Psoas muscle (tissue), 7 donors: ENCODE measurements at regions not wholly inside any gene's neighbourhood (a gene's known extent, or its start where the extent isn't known, plus 50 kb on each side); places are given as distances from the start of the nearest gene placed in this dataset.

Source experiments
- ATAC-seq, 4 donors: fragments of 200-7000 bp; cut with Tn5 transposase; one replicate each; pipeline ENCODE4 v1.9.1; 2020; ENCODE audit warnings: moderate library complexity in 3 of 4, mild to moderate bottlenecking in 2 of 4
- DNase-seq, 2 donors: peaks; one replicate each; pipeline ENCODE4 v3.0.0-alpha.2; 2020
- H3K27ac ChIP-seq: fragments of 200-600 bp; one replicate; pipeline ENCODE4 v1.8.0; 2022
- H3K27me3 ChIP-seq, 3 donors: fragments of 200-600 bp in 1 of 3; one replicate each; pipeline versions ENCODE4 v1.6.1 to v1.8.0; 2013 to 2022; ENCODE audit warnings: low read length in 2 of 3, mild to moderate bottlenecking in 2 of 3, moderate library complexity in 1 of 3; ENCODE audit not compliant: insufficient read depth in 3 of 3
- H3K36me3 ChIP-seq, 2 donors: fragments of 200-600 bp in 1 of 2; one replicate each; pipeline versions ENCODE4 v1.6.1 to v1.8.0; 2013 to 2022; ENCODE audit warnings: low read depth in 1 of 2, mild to moderate bottlenecking in 1 of 2, moderate library complexity in 1 of 2; ENCODE audit not compliant: insufficient read depth in 1 of 2
- H3K4me1 ChIP-seq: fragments of 200-600 bp; one replicate; pipeline ENCODE4 v1.8.0; 2022
- H3K4me3 ChIP-seq: fragments of 200-600 bp; one replicate; pipeline ENCODE4 v1.8.0; 2022; ENCODE audit warnings: mild to moderate bottlenecking
- H3K9me3 ChIP-seq: fragments of 200-600 bp; one replicate; pipeline ENCODE4 v1.8.0; 2022
- WGBS, 3 donors: extraction: QIAGEN DNeasy Blood & Tissue Kit; methylation state at CpG; one replicate each; pipeline versions ENCODE4 v1.1.6 to v1.1.7; 2013; 5-methylcytosine and 5-hydroxymethylcytosine counted together
- intact Hi-C, 2 donors: fragments of 100-400 bp; cut with DNase I; formaldehyde crosslinking; loops; one replicate each; pipeline versions ENCODE4 v1.11.0 to v1.14.2; 2022
- TF ChIP-seq, protein P1 (sequence below): fragments of 200-600 bp; IDR thresholded peaks from one replicate; pipeline ENCODE4 v1.8.0; 2022; ENCODE audit warnings: antibody characterized with exemption
- donor health status: healthy with polysubstance abuse.
- donor health status: DM: no; HTN: no; CAD: no; lungs with moderate emphysema.
- donor health status: Bipolar disorder and iron deficiency.
- donor health status: healthy.
- donor health status: DM: yes; HTN: yes; CAD: no.
- donor health status: DM: no; HTN: no; CAD: no.
- donor health status: DM: yes; HTN: yes; CAD: no.

DNA sequence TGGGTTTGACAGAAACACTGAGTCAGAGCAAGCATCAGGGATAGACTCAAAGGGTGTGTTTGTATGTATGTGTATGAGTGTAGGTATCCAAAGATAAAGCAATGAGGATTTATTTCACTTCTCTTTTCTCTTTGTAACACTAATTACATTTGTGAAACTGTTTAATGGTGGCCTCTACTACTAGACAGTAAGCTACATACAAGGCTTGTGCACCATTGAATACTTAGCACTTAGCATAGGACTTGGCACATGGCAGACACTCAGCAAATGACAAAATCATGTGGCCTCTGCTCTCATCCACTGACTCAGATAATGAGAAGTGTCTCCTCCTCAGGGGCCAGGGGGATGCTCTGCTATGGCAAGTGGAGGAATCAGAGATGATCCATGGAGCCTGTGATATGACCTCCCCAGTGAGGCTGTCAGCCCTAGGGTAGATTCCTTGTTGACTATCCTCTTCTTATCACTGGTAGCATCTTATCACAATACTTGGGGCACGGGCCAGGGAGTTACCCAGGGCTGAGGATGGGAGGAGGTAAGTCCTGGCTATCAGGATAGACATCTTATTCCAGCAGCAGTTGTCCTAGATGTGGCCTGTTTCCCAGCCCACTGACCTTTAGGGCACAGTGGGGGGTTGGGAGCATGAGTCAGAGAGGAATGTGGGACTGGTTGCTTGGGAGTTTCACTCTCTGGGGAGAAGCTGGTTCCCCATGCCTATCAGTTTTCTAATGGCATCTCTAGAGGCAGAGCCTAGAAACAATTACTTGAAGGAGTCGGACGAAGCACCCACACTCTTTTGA is 71.2 kb upstream of the HOXC13 start:
- TF ChIP-seq, protein P1, sequence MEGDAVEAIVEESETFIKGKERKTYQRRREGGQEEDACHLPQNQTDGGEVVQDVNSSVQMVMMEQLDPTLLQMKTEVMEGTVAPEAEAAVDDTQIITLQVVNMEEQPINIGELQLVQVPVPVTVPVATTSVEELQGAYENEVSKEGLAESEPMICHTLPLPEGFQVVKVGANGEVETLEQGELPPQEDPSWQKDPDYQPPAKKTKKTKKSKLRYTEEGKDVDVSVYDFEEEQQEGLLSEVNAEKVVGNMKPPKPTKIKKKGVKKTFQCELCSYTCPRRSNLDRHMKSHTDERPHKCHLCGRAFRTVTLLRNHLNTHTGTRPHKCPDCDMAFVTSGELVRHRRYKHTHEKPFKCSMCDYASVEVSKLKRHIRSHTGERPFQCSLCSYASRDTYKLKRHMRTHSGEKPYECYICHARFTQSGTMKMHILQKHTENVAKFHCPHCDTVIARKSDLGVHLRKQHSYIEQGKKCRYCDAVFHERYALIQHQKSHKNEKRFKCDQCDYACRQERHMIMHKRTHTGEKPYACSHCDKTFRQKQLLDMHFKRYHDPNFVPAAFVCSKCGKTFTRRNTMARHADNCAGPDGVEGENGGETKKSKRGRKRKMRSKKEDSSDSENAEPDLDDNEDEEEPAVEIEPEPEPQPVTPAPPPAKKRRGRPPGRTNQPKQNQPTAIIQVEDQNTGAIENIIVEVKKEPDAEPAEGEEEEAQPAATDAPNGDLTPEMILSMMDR: no peak
- DNase-seq: no peak
- Histone ChIP-seq H3K9me3 (no peaks in the 10 kb centered on the region), H3K36me3 (no peaks in the 10 kb centered on the region), H3K27ac (no peak overlapping the region), H3K4me1 (no peaks in the 10 kb centered on the region), H3K4me3 (no peak overlapping the region), H3K27me3 (peaks cover 0 to 20% (median 2%) of the 10 kb centered on the region in 3 donors)
- WGBS, 3 donors: 42 to 58% (median 43%) methylated on average over 3 of the region's 3 CpGs
- ATAC-seq: no peak
- intact Hi-C loops: no loop called here

DNA sequence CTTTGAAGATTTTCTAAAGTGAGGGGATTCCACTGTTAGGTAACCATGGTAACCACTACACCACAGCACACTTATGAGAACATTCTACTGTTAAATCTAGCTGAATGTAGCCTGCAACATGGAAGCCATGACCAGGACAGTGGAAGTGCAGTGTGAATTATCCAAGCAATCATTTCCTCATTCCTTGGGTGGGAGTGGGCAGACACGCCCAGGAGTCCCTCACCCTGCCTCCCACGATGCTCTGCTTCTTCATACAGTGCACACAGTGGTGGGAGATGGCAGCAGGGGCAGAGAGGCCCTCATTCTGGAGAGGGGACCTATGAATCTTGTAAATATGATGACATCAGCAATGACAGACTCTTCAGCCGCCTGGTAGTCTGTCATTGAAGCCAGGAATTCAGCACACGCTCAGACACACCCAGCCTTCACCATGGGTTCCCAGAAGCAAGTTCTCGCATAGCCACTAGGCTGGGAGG is 70.1 kb upstream of the HOXC13 start:
- TF ChIP-seq, protein P1: no peak
- no peak for ATAC-seq
- no peak overlapping the region for H3K27ac ChIP-seq
- no peak overlapping the region for H3K4me3 ChIP-seq
- H3K4me1 ChIP-seq: no peaks in the 10 kb centered on the region
- H3K27me3 ChIP-seq: peaks cover 0 to 16% (median 2%) of the 10 kb centered on the region in 3 donors
- intact Hi-C loops: no loop called here
- no peak for DNase-seq
- H3K9me3 ChIP-seq: no peaks in the 10 kb centered on the region
- no peaks in the 10 kb centered on the region for H3K36me3 ChIP-seq
- 74 to 75% (median 74%) methylated on average over 5 of the region's 5 CpGs for WGBS, 3 donors

DNA sequence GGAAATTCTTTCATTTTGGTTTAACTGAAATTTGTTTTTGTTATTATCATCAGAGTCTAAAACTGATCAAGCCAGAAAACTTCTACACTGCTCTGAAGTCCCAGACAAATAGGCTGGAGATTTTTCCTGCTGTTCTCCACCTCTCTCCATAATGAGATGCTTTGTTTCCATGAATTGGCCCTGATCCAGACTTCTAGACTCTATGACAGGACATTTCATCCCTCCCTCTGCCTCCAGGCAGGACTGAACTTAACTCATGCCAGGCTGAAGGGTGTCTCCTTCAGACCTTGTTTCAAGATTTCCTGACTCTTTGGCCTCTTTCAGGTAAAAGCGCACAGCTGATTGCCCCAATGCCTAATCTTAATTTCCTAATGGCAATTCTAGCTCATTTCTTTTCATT is 69.1 kb upstream of the HOXC13 start:
- no peak overlapping the region for H3K4me3 ChIP-seq
- H3K4me1 ChIP-seq: no peaks in the 10 kb centered on the region
- H3K9me3 ChIP-seq: no peaks in the 10 kb centered on the region
- H3K27me3 ChIP-seq: peaks cover 0 to 15% (median 2%) of the 10 kb centered on the region in 3 donors
- no peak for DNase-seq
- no peak for ATAC-seq
- TF ChIP-seq, protein P1: no peak
- H3K36me3 ChIP-seq: no peaks in the 10 kb centered on the region
- 95 to 100% (median 95%) methylated on average over 1 of the region's 1 CpG for WGBS, 3 donors
- H3K27ac ChIP-seq: no peak overlapping the region
- intact Hi-C loops: no loop called here

DNA sequence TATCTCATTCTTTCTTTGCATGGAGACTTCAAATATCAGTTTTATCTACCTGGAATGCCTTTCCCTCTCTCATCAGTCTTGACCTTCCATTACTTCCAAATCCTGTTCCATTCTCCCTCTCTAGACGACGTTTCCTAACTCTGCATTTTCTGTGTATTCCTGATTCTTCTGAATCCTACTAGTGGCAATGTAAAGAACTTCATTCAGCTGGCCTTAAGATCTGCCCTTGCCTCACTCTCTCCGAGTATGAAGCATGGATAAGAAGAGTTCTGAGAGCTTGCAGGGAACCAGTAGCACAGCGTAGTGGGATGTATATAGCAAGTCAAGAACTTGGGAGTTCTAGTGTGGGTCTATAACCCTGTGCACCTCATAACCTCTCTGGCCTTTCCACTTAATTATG is 68.5 kb upstream of the HOXC13 start:
- TF ChIP-seq, protein P1: no peak
- Histone ChIP-seq H3K36me3 (no peaks in the 10 kb centered on the region), H3K27ac (no peak overlapping the region), H3K4me1 (no peaks in the 10 kb centered on the region), H3K9me3 (no peaks in the 10 kb centered on the region), H3K4me3 (no peak overlapping the region), H3K27me3 (peaks cover 0 to 13% (median 2%) of the 10 kb centered on the region in 3 donors)
- no peak for ATAC-seq
- DNase-seq: no peak
- intact Hi-C loops: no loop called here
- WGBS, 3 donors: 65 to 72% (median 70%) methylated on average over 4 of the region's 4 CpGs
